Right ventricle myocardium superior (tissue), 1 donor: ENCODE measurements at regions not wholly inside any gene's neighbourhood (a gene's known extent, or its start where the extent isn't known, plus 50 kb on each side); places are given as distances from the start of the nearest gene placed in this dataset.

Source experiments
- ATAC-seq: fragments of 200-7000 bp; cut with Tn5 transposase; one replicate; pipeline ENCODE4 v1.9.1; 2020; ENCODE audit warnings: mild to moderate bottlenecking; ENCODE audit not compliant: poor library complexity
- DNase-seq: peaks from one replicate; pipeline ENCODE4 v3.0.0-alpha.2; 2020
- intact Hi-C: fragments of 100-400 bp; cut with DNase I; formaldehyde crosslinking; loops from one replicate; pipeline ENCODE4 v1.11.2; 2022
- donor health status: DM: no; HTN: yes; CAD: no; lungs with severe emphysema.

DNA sequence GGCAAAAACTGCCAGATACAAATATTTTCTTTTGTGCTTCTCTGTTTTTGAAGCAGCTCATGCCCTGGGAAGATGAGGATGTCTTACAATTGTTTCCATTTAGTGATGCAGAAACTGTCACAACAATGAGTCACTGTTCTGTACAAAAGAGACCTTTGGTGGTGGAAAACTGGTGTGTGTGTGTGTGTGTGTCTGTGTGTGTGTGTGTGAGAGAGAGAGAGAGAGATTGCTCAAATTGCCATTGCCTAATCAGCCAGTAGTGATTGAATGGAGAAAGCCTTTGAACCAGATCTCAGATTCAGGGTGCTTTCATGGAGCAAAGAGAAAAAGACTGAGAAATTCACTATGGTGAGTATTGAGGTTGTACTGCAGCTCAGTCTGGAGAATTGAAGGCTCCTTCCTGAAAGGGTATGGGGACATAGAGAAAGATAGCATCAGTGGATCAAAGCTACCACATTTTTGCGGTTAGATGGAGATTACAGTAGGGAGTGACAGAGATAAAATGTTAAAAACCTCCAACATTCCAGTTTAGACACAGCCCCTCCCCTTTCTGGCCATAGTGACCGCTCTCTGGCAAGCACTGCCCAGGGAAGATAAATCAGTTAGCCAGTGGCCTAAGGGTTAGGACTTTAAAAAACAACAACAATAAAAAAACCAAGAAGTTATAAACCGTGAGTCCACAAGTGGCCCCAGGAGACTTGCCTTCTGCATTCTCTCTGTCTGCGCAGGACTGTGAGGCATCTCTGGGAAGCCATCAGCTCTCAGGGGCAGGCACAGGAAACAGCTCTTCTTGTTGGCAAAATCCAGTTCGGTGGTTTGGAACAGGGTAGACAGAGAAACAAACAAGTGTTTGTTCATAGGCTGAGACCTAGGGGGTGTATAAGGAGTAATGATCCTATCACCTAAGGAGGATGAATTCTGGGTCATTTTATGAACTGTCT, 406.5 kb downstream of the DUSP10 start:
- DNase-seq (peak; percentile 43), ATAC-seq (peak; percentile 68)
- intact Hi-C loops = no loop called here

GRCh38 chr1:221336126-221336525, 405.8 kb downstream of the DUSP10 start:
- intact Hi-C loops = no loop called here
- ATAC-seq = peak; percentile 40
- DNase-seq = no peak

DNA sequence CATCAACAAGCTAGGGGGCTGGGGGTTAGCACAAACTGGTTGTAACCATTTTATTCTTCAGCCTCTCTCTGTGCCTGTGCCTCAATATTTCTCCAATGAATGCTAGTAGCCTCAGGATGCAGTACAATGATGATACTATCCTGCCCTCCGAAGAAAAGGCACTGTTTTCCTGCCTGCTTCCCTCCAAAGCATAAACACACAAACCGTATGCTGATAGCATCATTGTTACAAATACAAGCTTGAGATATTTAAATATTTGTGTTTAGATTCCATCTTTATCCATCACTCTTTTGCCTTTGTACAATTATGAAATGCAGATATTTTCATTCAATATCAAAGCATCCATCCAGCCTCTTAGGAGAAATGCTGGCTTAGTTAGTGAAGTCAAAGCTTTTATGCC, 404.8 kb downstream of the DUSP10 start:
- no peak for ATAC-seq
- no peak for DNase-seq
- intact Hi-C loops = no loop called here

GRCh38 chr1:221343136-221343535, 398.8 kb downstream of the DUSP10 start:
- DNase-seq = no peak
- intact Hi-C loops = no loop called here
- no peak for ATAC-seq

- DNase-seq = no peak
- intact Hi-C loops = no loop called here
- no peak for ATAC-seq
Observed at GRCh38 chr1:221343607-221344006, 398.3 kb downstream of the DUSP10 start.

- DNase-seq = no peak
- ATAC-seq = no peak
- intact Hi-C loops = no loop called here
Observed at GRCh38 chr1:221344693-221345092, 397.2 kb downstream of the DUSP10 start.

- no peak for DNase-seq
- intact Hi-C loops = no loop called here
- no peak for ATAC-seq
Observed at GRCh38 chr1:221347706-221348105, 394.2 kb downstream of the DUSP10 start.

DNA sequence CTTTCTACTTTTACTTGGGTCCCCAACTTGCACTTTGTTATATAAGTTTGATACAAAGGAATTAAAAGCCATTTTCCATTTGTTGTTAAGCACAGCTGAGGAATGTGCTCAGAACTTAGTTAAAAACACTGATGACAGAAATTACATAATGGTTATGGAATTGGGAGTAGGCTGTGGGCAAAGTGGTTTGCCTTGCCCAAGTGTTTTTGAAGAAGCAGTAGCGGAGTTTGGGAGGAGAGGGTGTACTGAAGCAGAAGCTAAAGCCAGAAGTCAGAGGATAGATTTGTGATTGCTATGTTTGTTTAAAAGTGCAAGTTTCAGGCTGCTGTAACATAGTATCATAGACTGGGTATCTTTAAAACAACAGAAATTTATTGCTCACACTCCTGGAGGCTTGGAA, 391.8 kb downstream of the DUSP10 start:
- ATAC-seq (no peak), DNase-seq (no peak)
- intact Hi-C loops = no loop called here

DNA sequence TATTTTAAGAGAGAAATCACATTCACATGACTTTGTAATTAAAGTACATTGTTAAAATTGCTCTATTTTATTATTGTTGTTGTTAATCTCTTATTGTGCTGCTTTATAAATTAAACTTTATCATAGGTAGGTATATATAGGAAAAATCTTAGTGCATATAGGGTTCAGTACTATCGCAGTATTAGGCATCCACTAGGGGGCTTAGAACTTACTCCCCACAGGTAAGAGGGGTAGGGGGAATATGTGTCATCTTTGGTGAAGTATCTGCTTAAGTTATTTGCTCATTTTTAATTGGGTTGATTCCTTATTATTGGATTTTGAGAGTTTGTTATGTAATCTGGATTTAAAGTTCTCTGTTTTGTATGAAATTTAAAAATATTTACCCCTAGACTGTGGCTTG, 385.2 kb downstream of the DUSP10 start:
- intact Hi-C loops = no loop called here
- DNase-seq = no peak
- no peak for ATAC-seq

DNA sequence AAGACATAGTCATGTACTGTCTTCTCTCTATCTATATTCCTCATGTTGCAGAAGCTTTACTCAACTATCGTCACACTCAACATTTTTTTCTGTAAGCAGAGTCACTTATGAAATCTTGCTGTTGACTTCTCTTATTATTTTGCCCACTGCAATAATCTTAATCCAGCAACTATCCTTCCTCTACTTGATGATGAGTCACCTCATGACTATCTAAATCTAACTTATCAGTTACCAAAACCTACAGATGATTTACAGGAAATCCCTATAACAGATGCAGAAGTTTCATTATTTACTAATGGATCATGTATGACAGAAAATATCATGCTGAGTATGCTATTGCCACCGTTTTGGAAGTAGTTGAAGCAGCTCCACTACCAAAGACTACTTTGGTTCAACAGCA, 378.9 kb downstream of the DUSP10 start:
- no peak for DNase-seq
- no peak for ATAC-seq
- intact Hi-C loops = no loop called here

- ATAC-seq (no peak), DNase-seq (no peak)
- intact Hi-C loops = no loop called here
Observed at GRCh38 chr1:221366495-221367110, 375.3 kb downstream of the DUSP10 start.

DNA sequence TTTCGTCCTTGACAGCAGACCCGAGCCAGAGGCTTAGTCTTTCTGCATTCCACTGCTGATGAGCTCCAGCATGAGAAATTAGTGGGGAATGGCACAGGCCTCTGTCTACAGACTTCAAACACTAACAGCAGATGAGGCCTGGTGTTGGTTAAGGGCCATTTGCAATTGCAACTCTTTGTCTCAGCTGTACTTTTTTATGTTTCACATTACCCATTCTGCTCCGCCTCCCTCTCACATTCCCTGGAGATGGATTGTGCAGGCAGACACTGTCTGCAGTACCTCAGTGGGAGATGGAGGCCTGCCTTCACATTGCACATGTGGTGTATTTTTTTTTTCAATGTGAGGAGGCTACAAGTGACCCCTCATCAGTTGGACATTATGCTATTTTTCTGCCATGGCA, 370.2 kb downstream of the DUSP10 start:
- ATAC-seq = no peak
- DNase-seq = no peak
- intact Hi-C loops = no loop called here

DNA sequence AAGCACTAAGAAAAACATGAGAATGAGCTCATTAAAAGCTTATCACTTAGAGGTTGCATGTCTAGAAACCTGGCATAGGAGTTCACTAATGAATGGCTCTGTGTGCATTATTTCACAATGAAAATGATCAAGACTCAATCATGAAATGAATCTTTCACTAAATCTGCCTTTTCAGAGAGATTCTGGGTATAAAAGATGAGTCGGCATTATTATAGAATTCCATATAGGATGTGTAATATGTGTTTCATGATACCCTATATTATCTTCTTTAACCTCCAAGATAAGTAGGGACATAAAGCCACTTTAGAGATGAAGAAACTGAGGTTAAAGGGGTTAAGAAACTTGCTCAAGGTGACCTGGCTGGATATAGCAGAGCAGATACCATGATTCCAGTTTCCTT, 368.1 kb downstream of the DUSP10 start:
- ATAC-seq = no peak
- intact Hi-C loops = no loop called here

GRCh38 chr1:221376286-221376685, 365.6 kb downstream of the DUSP10 start:
- intact Hi-C loops = no loop called here
- no peak for ATAC-seq
- no peak for DNase-seq

More for the DNA sequence above, 368.1 kb downstream of the DUSP10 start:
- no peak for DNase-seq

- DNase-seq (no peak), ATAC-seq (no peak)
- intact Hi-C loops = no loop called here
Observed at GRCh38 chr1:221381910-221382623, 359.8 kb downstream of the DUSP10 start.

- peak; percentile 43 for ATAC-seq
- peak; percentile 41 for DNase-seq
- intact Hi-C loops = no loop called here
Observed at GRCh38 chr1:221392453-221392852, 349.4 kb downstream of the DUSP10 start.

DNA sequence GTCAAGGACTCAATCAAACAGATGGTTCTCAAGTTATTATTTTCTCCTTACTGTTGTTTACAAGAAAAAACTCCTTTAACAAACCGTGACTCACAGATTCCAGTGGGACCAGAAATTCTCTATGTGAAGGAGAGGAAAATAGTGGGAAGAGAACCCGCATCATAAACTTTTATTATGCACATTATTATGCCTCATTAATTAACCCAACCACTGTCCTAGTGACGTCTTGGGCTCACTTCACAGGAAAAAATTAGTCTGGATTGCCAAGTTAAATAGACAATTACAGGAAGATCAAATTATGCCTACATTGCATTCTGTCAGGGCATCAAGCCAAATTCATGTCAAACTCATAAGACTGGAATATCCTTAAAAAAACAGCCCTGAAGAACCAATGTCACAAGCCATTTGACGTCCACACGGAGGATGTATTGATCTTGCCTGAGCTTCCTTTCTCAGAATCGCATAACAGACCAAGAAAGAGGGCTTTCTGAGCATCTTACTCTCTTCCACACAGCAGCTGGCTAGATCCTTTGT, 347.8 kb downstream of the DUSP10 start:
- DNase-seq (no peak), ATAC-seq (no peak)
- intact Hi-C loops = no loop called here

GRCh38 chr1:221396526-221396925, 345.4 kb downstream of the DUSP10 start:
- no peak for DNase-seq
- ATAC-seq = no peak
- intact Hi-C loops = no loop called here

- intact Hi-C loops = no loop called here
- ATAC-seq (no peak), DNase-seq (no peak)
Observed at GRCh38 chr1:221397141-221397540, 344.7 kb downstream of the DUSP10 start.
